H9 (cell line): ENCODE measurements at regions not wholly inside any gene's neighbourhood (a gene's known extent, or its start where the extent isn't known, plus 50 kb on each side); places are given as distances from the start of the nearest gene placed in this dataset.

Source experiments
- DNase-seq: peaks from one replicate; pipeline ENCODE4 v3.0.0-alpha.2; 2017
- H2AFZ ChIP-seq: one replicate; pipeline ENCODE4 v1.6.1; 2013; ENCODE audit warnings: mild to moderate bottlenecking, low read length, control low read depth, moderate library complexity
- H2AK5ac ChIP-seq: 2 replicates; pipeline ENCODE4 v1.6.1; 2013; ENCODE audit warnings: low read length, control low read depth, mixed read lengths; ENCODE audit not compliant: insufficient read length
- H2BK120ac ChIP-seq: one replicate; pipeline ENCODE4 v1.6.1; 2013; ENCODE audit warnings: low read depth, mild to moderate bottlenecking, low read length, control low read depth, inconsistent platforms; ENCODE audit not compliant: poor library complexity, severe bottlenecking
- H2BK12ac ChIP-seq: 2 replicates; pipeline ENCODE4 v1.6.1; 2013; ENCODE audit warnings: low read length, control low read depth, mixed read lengths, low read depth; ENCODE audit not compliant: insufficient read length
- H2BK15ac ChIP-seq: 2 replicates; pipeline ENCODE4 v1.6.1; 2013; ENCODE audit warnings: low read depth, low read length, control low read depth
- H2BK20ac ChIP-seq: one replicate; pipeline ENCODE4 v1.6.1; 2013; ENCODE audit warnings: low read depth, mild to moderate bottlenecking, low read length, control low read depth, inconsistent platforms; ENCODE audit not compliant: poor library complexity, severe bottlenecking
- H2BK5ac ChIP-seq: 2 replicates; pipeline ENCODE4 v1.6.1; 2013; ENCODE audit warnings: low read length, control low read depth, mixed read lengths; ENCODE audit not compliant: insufficient read length
- H3K14ac ChIP-seq: 2 replicates; pipeline ENCODE4 v1.6.1; 2013; ENCODE audit warnings: low read length, control low read depth; ENCODE audit not compliant: insufficient read depth
- H3K18ac ChIP-seq: 2 replicates; pipeline ENCODE4 v1.6.1; 2013; ENCODE audit warnings: low read depth, mild to moderate bottlenecking, mixed read lengths, low read length, control low read depth; ENCODE audit not compliant: insufficient read length
- H3K23ac ChIP-seq: 2 replicates; pipeline ENCODE4 v1.6.1; 2013; ENCODE audit warnings: low read length, control low read depth, mixed read lengths, low read depth; ENCODE audit not compliant: insufficient read length
- H3K23me2 ChIP-seq: 2 replicates; pipeline ENCODE4 v1.6.1; 2013; ENCODE audit warnings: low read depth, mild to moderate bottlenecking, mixed read lengths, low read length, control low read depth; ENCODE audit not compliant: insufficient read length, poor library complexity, severe bottlenecking
- H3K27ac ChIP-seq: 2 replicates; pipeline ENCODE4 v1.5.1; 2013; ENCODE audit warnings: low read length, control low read depth, mixed read lengths, low read depth; ENCODE audit not compliant: insufficient read length
- H3K27me3 ChIP-seq: 2 replicates; pipeline ENCODE4 v1.6.1; 2013; ENCODE audit warnings: low read length, control low read depth, inconsistent platforms; ENCODE audit not compliant: insufficient read depth
- H3K4ac ChIP-seq: 2 replicates; pipeline ENCODE4 v1.6.1; 2013; ENCODE audit warnings: low read depth, mild to moderate bottlenecking, control low read depth, inconsistent platforms, low read length, moderate library complexity
- H3K4me1 ChIP-seq: 2 replicates; pipeline ENCODE4 v1.6.1; 2013; ENCODE audit warnings: low read length, control low read depth, inconsistent platforms; ENCODE audit not compliant: insufficient read depth
- H3K4me2 ChIP-seq: 2 replicates; pipeline ENCODE4 v1.6.1; 2013; ENCODE audit warnings: low read length, control low read depth, mixed read lengths; ENCODE audit not compliant: insufficient read length, insufficient read depth
- H3K56ac ChIP-seq: 2 replicates; pipeline ENCODE4 v1.6.1; 2013; ENCODE audit warnings: low read depth, mild to moderate bottlenecking, mixed read lengths, low read length, control low read depth; ENCODE audit not compliant: insufficient read length
- H3K79me1 ChIP-seq: 2 replicates; pipeline ENCODE4 v1.6.1; 2013; ENCODE audit warnings: low read depth, mild to moderate bottlenecking, moderate library complexity, low read length, control low read depth, inconsistent platforms; ENCODE audit not compliant: insufficient read depth, poor library complexity, severe bottlenecking
- H3K79me2 ChIP-seq: 2 replicates; pipeline ENCODE4 v1.6.1; 2013; ENCODE audit warnings: low read length, control low read depth, inconsistent platforms; ENCODE audit not compliant: insufficient read depth
- H3K9ac ChIP-seq: 2 replicates; pipeline ENCODE4 v1.6.1; 2013; ENCODE audit warnings: low read length, control low read depth, mixed read lengths; ENCODE audit not compliant: insufficient read length; ENCODE audit errors: extremely low read depth
- H3K9me3 ChIP-seq: one replicate; pipeline ENCODE4 v1.6.1; 2013; ENCODE audit warnings: low read depth, low read length, inconsistent platforms; ENCODE audit not compliant: control insufficient read depth
- H3T11ph ChIP-seq: one replicate; pipeline ENCODE4 v1.6.1; 2013; ENCODE audit warnings: mild to moderate bottlenecking, low read length, control low read depth, inconsistent platforms
- H4K20me1 ChIP-seq: one replicate; pipeline ENCODE4 v1.6.1; 2013; ENCODE audit not compliant: control insufficient read depth, insufficient read length, insufficient read depth
- H4K5ac ChIP-seq: 2 replicates; pipeline ENCODE4 v1.6.1; 2013; ENCODE audit warnings: low read depth, mild to moderate bottlenecking, mixed read lengths, low read length, control low read depth; ENCODE audit not compliant: insufficient read length
- H4K8ac ChIP-seq: replicated peaks from 2 replicates; pipeline ENCODE4 v1.6.1; 2013; ENCODE audit warnings: low read length, control low read depth, mixed read lengths, low read depth; ENCODE audit not compliant: insufficient read length
- H4K91ac ChIP-seq: 2 replicates; pipeline ENCODE4 v1.6.1; 2013; ENCODE audit warnings: low read depth, mild to moderate bottlenecking, moderate library complexity, mixed read lengths, low read length, control low read depth; ENCODE audit not compliant: insufficient read length
- H3K27ac Mint-ChIP-seq, 3 experiments: 2 replicates in 2 of 3; 3 replicates in 1 of 3; pipeline ENCODE4 v1.8.0; 2020 to 2021; ENCODE audit warnings: mixed read lengths in 3 of 3, mild to moderate bottlenecking in 1 of 3, moderate library complexity in 1 of 3
- H3K27me3 Mint-ChIP-seq: 2 replicates; pipeline ENCODE4 v1.8.0; 2021; ENCODE audit warnings: low read depth, mild to moderate bottlenecking, moderate library complexity, mixed read lengths
- H3K36me3 Mint-ChIP-seq, 3 experiments: 2 replicates in 2 of 3; 3 replicates in 1 of 3; pipeline ENCODE4 v1.8.0; 2020 to 2021; ENCODE audit warnings: low read depth in 3 of 3, mixed read lengths in 3 of 3; ENCODE audit not compliant: insufficient read depth in 1 of 3
- H3K4me1 Mint-ChIP-seq, 2 experiments: 2 replicates each; pipeline ENCODE4 v1.8.0; 2020; ENCODE audit warnings: mixed read lengths in 2 of 2
- H3K4me3 Mint-ChIP-seq, 2 experiments: 2 replicates in 1 of 2; 3 replicates in 1 of 2; pipeline ENCODE4 v1.8.0; 2020 to 2021; ENCODE audit warnings: mild to moderate bottlenecking in 2 of 2, mixed read lengths in 2 of 2, moderate library complexity in 1 of 2
- H3K9me3 Mint-ChIP-seq, 2 experiments: 2 replicates in 1 of 2; 3 replicates in 1 of 2; pipeline ENCODE4 v1.8.0; 2020; ENCODE audit warnings: mild to moderate bottlenecking in 2 of 2, mixed read lengths in 2 of 2, moderate library complexity in 1 of 2
- CTCF ChIP-seq: fragments of 200-600 bp; sonication (generic); conservative IDR thresholded peaks from 3 replicates; pipeline ENCODE4 v1.8.0; 2021; ENCODE audit warnings: antibody characterized with exemption, mild to moderate bottlenecking
- WGBS: extraction: QIAGEN DNeasy Blood & Tissue Kit; methylation state at CpG from one replicate; pipeline ENCODE4 v1.1.7; 2013; ENCODE audit warnings: missing lambda C conversion rate, low lambda C conversion rate, mixed read lengths; ENCODE audit not compliant: insufficient read length; ENCODE audit errors: extremely low coverage; 5-methylcytosine and 5-hydroxymethylcytosine counted together

DNA sequence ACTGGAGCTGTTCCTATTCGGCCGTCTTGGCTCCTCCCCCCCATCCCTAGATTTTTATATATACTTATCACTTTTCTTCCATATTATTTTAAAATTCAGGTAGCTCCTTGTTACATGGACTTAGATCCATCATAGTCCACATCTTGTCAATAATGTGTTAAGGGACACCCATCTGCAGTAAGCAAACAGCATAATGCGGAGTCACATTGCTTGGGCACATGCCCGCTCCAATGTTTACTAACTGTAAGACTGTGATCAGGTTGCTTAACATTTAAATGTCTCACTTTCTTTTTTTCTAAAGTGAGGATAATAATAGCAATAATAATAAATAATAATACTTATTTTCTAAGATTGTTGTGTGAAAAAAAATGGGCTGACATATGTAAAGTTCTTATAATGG is 303.2 kb upstream of the SOX14 start:
- Histone ChIP-seq H3K23me2 (no peaks in the 10 kb centered on the region), H2BK20ac (no peak overlapping the region), H2AK5ac (no peak overlapping the region), H3K18ac (no peak overlapping the region), H3K9ac (no peak overlapping the region), H3K9me3 (no peaks in the 10 kb centered on the region), H2BK5ac (no peak overlapping the region), H3K27me3 (no peaks in the 10 kb centered on the region), H4K91ac (no peak overlapping the region), H3K56ac (no peak overlapping the region), H3K79me2 (no peaks in the 10 kb centered on the region), H2BK15ac (no peak overlapping the region), H3T11ph (no peak overlapping the region), H2BK120ac (no peak overlapping the region), H3K23ac (no peak overlapping the region), H3K27ac (no peak overlapping the region), H4K8ac (no peak overlapping the region), H3K79me1 (no peaks in the 10 kb centered on the region), H3K14ac (no peak overlapping the region), H3K4me1 (no peaks in the 10 kb centered on the region), H3K4me2 (no peak overlapping the region), H2BK12ac (no peak overlapping the region), H4K20me1 (no peaks in the 10 kb centered on the region), H3K4ac (no peak overlapping the region), H4K5ac (no peak overlapping the region), H2AFZ (no peak overlapping the region)
- Mint-ChIP-seq H3K36me3 (no peaks in the 10 kb centered on the region), H3K27ac (peak overlapping the region in 1 of 3 experiments; percentile 52; a peak in 1 of 7 replicates), H3K9me3 (no peaks in the 10 kb centered on the region), H3K27me3 (no peaks in the 10 kb centered on the region; the same call in none of the 2 replicates), H3K4me1 (peaks cover 2 to 5% of the 10 kb centered on the region in 2 experiments; a peak in 2 of 4 replicates), H3K4me3 (peak overlapping the region in 1 of 2 experiments; percentile 41; a peak in 1 of 5 replicates)
- no CpG with 5 or more reads among the region's 4 CpGs for WGBS
- TF ChIP-seq CTCF = no peak
- DNase-seq = no peak
